SJCRH30 (cell line): ENCODE measurements at regions not wholly inside any gene's neighbourhood (a gene's known extent, or its start where the extent isn't known, plus 50 kb on each side); places are given as distances from the start of the nearest gene placed in this dataset.

ENCODE experiments used
- DNase-seq, 2 experiments: peaks; one replicate each; pipeline ENCODE4 v3.0.0-alpha.2; 2015 to 2020
- H3K27ac ChIP-seq: fragments of 250-450 bp; sonication (Bioruptor Pico); 2 replicates; pipeline ENCODE4 v1.5.1; 2020; ENCODE audit warnings: mild to moderate bottlenecking, moderate library complexity
- H3K27me3 ChIP-seq: fragments of 250-450 bp; sonication (Bioruptor Pico); 2 replicates; pipeline ENCODE4 v1.5.1; 2020; ENCODE audit warnings: mild to moderate bottlenecking, moderate library complexity
- H3K36me3 ChIP-seq: fragments of 250-450 bp; sonication (Bioruptor Pico); 2 replicates; pipeline ENCODE4 v1.5.1; 2020; ENCODE audit warnings: mild to moderate bottlenecking, moderate library complexity
- H3K4me1 ChIP-seq: fragments of 250-450 bp; sonication (Bioruptor Pico); 2 replicates; pipeline ENCODE4 v1.5.1; 2020; ENCODE audit warnings: mild to moderate bottlenecking, moderate library complexity
- H3K4me3 ChIP-seq: fragments of 250-450 bp; sonication (Bioruptor Pico); 2 replicates; pipeline ENCODE4 v1.5.1; 2020; ENCODE audit warnings: mild to moderate bottlenecking, moderate library complexity
- H3K9me3 ChIP-seq: fragments of 250-450 bp; sonication (Bioruptor Pico); replicated peaks from 2 replicates; pipeline ENCODE4 v1.5.1; 2020; ENCODE audit warnings: mild to moderate bottlenecking, moderate library complexity

DNA sequence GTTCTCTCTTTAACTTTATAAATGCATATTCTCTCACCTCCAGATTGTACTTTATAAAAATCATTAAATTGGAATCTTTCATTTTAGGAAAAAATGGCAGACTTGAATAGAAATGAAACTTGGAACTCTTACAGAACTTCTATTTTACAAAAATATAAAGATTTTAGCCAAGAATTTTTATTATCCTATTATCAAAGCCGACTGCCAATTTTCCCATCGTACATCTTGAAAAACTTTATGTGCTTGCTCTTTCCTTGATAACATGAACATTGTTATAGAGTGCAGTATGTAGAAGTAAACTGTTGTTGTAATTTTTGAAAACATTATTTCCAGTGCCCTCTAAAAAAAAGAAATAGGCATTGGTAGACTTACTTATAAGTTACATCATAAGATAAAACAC, 475.7 kb upstream of the REG3G start:
- no peak overlapping the region for H3K4me3 ChIP-seq
- no peaks in the 10 kb centered on the region for H3K36me3 ChIP-seq
- no peak for DNase-seq
- H3K27ac ChIP-seq: no peak overlapping the region
- H3K4me1 ChIP-seq: no peaks in the 10 kb centered on the region
- no peaks in the 10 kb centered on the region for H3K27me3 ChIP-seq
- no peaks in the 10 kb centered on the region for H3K9me3 ChIP-seq

DNA sequence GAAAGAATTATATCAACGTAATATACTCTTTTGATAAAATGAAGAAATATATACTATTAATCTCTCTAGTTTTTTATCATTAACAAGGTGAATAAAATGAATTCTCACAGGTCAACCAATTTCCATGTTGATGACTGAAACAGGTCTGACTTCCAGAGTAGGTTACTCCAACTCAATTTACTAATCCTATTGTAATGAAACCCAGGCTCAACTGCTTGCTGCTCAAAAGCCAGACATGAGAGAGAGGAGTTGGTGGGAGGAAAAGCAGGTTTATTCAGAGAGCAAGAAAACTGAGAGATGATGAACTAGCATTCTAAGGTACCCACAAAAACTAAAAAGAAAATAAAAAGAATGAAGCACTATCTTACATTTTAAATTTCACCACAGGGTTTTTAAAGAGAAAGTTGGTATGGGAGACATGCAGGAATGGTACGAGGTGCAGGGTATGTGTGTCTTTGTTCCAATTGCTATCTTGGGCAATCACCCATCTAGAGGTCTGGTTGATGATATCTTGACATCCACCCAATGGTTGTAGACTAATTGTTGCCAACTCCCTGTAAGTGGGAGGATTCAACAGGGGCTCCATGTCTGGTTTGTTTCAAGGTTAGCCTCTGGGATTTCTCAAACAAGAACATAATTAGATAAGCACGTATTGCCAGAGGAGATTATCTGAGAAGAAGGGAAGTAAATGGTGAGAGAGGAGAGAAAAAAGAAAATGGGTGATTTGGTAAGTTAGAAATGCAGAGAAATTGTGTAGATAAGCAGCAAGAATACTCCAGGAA, 471.4 kb upstream of the REG3G start:
- Histone ChIP-seq H3K9me3 (no peaks in the 10 kb centered on the region), H3K27ac (no peak overlapping the region), H3K4me1 (no peaks in the 10 kb centered on the region), H3K36me3 (no peaks in the 10 kb centered on the region), H3K4me3 (no peak overlapping the region), H3K27me3 (no peaks in the 10 kb centered on the region)
- no peak for DNase-seq

DNA sequence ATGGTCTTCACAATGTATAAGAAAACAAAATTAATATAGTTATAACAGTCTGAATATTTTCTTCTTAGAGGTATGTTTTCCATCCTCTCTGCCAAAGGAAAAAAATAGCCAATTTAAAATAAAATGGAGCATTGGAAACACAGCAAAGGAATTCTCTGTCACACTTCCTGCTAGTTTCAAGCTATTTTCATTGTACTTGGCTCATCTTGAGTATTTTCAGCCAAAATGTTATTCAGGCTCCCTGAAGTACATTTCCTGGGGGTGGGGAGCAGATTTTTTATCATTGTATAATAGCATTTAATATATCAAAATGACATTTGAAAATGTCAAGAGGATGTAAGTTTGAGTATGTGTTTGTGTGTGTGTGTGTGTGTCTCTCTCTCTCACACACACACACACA, 463.6 kb upstream of the REG3G start:
- no peak overlapping the region for H3K27ac ChIP-seq
- H3K4me3 ChIP-seq: no peak overlapping the region
- H3K4me1 ChIP-seq: no peaks in the 10 kb centered on the region
- no peaks in the 10 kb centered on the region for H3K9me3 ChIP-seq
- H3K36me3 ChIP-seq: no peaks in the 10 kb centered on the region
- DNase-seq: no peak
- no peaks in the 10 kb centered on the region for H3K27me3 ChIP-seq

DNA sequence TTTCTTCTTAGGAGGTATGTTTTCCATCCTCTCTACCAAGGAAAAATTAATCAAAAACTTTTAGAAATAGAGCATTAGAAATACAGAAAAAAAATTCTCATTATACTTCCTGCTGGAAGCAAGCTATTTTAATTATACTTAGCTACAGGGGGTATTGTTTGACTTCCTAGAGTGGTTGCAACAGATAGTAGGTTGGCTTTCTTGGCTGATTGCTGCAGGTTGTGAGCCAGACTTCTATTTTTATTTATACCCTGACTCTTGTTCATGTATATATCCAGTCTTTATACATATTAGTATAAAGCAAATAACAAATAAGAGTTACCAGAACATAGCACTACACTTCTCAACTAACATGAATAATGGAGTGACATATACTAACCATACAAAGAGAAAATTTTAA, 460.8 kb upstream of the REG3G start:
- no peaks in the 10 kb centered on the region for H3K36me3 ChIP-seq
- DNase-seq: no peak

DNA sequence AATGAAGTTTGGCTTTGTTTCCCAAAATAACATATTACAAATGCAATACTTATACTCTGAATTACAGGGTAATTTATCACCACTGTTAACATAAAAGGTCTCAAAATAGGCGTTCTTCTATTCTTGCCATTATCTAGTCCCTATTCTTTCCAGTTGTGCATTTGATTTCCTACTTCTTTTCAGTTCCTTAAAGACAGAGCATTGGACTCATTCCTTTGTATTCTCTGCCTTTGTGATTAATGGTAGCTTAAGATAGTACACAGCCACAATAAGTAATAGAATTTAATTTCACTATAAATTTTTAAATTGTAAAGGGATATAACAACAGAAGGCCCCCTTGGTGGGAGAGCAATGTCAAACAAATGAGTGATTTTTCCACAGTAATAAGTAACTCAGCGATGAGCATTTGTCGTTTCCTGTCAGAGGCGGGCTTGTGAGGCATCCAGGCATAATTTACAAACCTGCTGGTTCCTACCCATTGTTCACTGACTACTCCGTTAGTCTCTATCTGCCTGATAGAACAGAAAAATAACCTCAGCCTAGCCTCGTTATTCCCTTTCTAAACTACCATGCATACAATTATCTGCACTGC, 456.6 kb upstream of the REG3G start:
- Histone ChIP-seq H3K9me3 (no peaks in the 10 kb centered on the region), H3K27me3 (no peaks in the 10 kb centered on the region), H3K4me3 (no peak overlapping the region), H3K36me3 (no peaks in the 10 kb centered on the region), H3K27ac (no peak overlapping the region), H3K4me1 (no peaks in the 10 kb centered on the region)
- no peak for DNase-seq

More for the DNA sequence above, 460.8 kb upstream of the REG3G start:
- Histone ChIP-seq H3K9me3 (no peaks in the 10 kb centered on the region), H3K27me3 (no peaks in the 10 kb centered on the region), H3K27ac (no peak overlapping the region), H3K4me1 (no peaks in the 10 kb centered on the region), H3K4me3 (no peak overlapping the region)

DNA sequence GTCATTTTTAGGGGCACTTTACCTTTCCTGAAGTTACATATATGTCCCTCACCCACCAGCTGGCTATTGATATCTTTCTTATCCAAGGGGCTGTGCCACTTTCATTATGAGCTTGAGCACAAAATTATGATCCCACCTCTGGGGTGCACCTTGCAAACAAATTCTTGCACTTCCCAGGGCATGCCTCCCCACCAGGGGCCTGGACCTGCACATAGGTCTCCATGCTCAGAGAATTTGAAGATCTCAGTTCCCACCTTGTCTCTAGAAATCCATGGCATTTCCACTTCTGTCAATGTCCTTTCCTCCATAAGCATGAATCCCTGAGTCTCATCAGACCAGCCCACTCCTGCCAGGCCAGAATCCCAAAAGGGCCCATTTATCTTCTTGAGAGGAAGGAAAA, 449.1 kb upstream of the REG3G start:
- H3K9me3 ChIP-seq: no peaks in the 10 kb centered on the region
- no peak overlapping the region for H3K27ac ChIP-seq
- no peaks in the 10 kb centered on the region for H3K4me1 ChIP-seq
- H3K36me3 ChIP-seq: no peaks in the 10 kb centered on the region
- H3K27me3 ChIP-seq: no peaks in the 10 kb centered on the region
- no peak overlapping the region for H3K4me3 ChIP-seq
- DNase-seq: no peak

DNA sequence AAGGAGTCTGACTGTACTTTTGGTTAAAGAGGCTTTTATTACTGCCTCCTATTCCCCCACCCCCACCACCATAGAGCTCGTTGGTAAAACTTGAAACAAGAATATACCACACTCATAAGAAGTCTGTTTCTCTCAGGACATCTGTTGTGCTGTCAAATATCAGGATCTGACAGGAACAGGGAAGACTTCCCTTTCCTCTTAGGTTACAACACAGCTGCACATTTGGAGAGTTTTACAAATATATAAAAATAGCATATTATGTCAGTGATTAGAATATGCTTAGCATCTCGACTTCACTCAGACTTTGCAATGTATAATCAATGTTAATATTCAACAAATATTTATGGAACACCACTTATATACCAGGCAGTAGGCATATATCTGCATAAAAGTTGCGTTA, 439.6 kb upstream of the REG3G start:
- no peaks in the 10 kb centered on the region for H3K27me3 ChIP-seq
- no peak overlapping the region for H3K27ac ChIP-seq
- no peak for DNase-seq
- H3K4me1 ChIP-seq: no peaks in the 10 kb centered on the region
- H3K9me3 ChIP-seq: no peaks in the 10 kb centered on the region
- H3K36me3 ChIP-seq: no peaks in the 10 kb centered on the region
- H3K4me3 ChIP-seq: no peak overlapping the region

DNA sequence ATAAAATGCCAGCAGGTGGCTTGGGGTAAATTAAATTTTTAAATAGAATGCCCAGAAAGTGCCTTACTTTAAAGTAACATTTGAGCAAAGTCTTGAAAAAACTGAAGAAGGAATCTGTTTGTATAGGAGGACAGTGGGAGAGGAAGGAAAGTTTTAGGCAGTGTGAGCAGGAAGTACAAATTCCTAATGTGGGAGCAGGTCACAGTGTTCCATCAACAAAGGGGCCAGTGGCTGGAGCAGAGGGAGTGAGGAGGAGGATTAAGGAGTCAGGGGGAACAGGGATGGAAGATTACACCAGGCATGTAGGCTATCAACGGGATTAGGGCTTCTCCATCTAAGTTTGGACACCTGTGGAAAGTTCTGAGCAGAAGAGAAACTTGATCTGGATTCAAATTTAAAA, 439.2 kb upstream of the REG3G start:
- Histone ChIP-seq H3K9me3 (no peaks in the 10 kb centered on the region), H3K4me3 (no peak overlapping the region), H3K27me3 (no peaks in the 10 kb centered on the region), H3K36me3 (no peaks in the 10 kb centered on the region), H3K27ac (no peak overlapping the region), H3K4me1 (no peaks in the 10 kb centered on the region)
- no peak for DNase-seq

DNA sequence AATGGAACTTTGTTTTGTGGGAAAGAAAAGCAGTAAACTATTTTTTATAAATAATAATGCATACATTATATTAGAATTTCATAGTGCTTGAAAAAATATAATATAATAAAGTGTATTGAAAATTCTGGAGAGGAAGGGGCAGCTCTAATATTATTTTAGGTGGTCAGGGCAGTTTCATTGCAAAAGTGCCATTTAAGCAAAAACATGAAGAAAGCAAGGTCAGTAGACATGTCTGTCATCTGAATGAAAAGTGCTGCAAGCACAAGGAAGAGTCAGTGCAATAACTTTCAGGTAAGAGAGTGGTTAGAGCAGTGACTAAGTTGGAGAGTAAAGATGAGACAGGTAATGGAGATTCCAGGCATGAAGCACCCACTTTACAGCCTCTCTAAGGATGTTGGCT, 435.6 kb upstream of the REG3G start:
- no peak overlapping the region for H3K27ac ChIP-seq
- no peaks in the 10 kb centered on the region for H3K4me1 ChIP-seq
- DNase-seq: no peak

DNA sequence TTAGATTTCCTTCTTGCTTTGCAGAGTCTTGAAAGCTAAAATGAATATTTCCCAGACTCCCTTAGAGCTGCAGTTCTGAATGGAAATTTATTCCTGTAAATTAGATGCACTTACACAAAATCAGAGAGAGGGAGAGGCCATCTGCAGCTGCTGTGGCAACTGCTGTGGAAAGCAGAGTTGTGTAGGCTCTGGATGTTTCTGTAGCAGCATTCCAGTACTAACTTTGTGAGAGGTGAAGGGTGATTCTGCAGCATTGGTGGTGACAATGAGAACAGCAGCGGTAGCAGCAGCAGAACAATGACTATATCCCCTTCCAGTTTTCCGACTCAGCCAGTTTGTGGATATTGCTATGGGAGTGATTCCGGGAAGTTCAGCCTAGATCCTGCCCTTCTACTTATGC, 433.0 kb upstream of the REG3G start:
- Histone ChIP-seq H3K9me3 (no peaks in the 10 kb centered on the region), H3K27me3 (no peaks in the 10 kb centered on the region; the same call in 1 of the 2 replicates), H3K27ac (no peak overlapping the region), H3K4me1 (no peaks in the 10 kb centered on the region), H3K36me3 (no peaks in the 10 kb centered on the region), H3K4me3 (no peak overlapping the region)
- no peak for DNase-seq

More for the DNA sequence above, 435.6 kb upstream of the REG3G start:
- no peaks in the 10 kb centered on the region for H3K36me3 ChIP-seq
- no peaks in the 10 kb centered on the region; the same call in 1 of the 2 replicates for H3K27me3 ChIP-seq
- no peak overlapping the region for H3K4me3 ChIP-seq
- H3K9me3 ChIP-seq: no peaks in the 10 kb centered on the region

DNA sequence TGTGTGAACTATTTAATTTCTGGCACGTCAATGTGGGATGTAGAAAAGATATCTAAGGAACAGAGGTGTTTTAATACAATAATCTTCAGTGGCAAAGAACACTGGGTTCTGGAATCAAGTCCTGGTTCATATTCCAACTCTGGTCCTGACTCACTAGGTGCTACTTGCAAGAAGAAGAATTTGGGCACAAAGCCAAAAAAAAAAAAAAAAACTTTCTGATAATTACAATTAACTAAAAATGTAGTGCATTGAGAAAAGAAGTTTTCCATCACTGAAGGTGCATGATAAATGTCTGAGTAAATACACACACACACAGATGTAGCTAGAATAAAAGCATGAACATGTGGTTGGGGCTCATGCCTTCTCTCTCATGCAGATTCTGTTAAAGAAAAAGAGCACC, 424.4 kb upstream of the REG3G start:
- Histone ChIP-seq H3K36me3 (no peaks in the 10 kb centered on the region), H3K4me3 (no peak overlapping the region)

DNA sequence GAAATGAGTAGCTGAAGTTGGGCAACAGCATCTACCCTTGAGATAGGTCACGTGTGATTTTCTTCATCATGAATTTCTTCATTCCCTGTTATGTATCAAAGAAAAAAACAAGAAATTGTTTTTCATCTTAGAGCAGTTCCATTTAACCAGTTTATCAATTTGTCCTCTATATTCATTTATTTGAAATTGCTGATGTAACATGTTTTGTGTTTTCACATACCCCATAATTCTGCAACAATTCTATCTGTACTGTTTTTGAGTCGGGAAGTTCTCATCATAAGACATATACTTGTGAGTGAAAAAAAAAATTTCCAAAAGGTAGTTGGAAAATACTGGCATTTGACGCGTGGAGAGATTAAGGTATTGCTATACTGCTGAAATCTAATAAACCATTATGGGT, 422.6 kb upstream of the REG3G start:
- H3K9me3 ChIP-seq: no peaks in the 10 kb centered on the region
- no peaks in the 10 kb centered on the region for H3K36me3 ChIP-seq

More for the DNA sequence above, 424.4 kb upstream of the REG3G start:
- no peaks in the 10 kb centered on the region for H3K9me3 ChIP-seq
- no peak overlapping the region for H3K27ac ChIP-seq
- H3K27me3 ChIP-seq: no peaks in the 10 kb centered on the region
- no peaks in the 10 kb centered on the region for H3K4me1 ChIP-seq
- DNase-seq: no peak

DNA sequence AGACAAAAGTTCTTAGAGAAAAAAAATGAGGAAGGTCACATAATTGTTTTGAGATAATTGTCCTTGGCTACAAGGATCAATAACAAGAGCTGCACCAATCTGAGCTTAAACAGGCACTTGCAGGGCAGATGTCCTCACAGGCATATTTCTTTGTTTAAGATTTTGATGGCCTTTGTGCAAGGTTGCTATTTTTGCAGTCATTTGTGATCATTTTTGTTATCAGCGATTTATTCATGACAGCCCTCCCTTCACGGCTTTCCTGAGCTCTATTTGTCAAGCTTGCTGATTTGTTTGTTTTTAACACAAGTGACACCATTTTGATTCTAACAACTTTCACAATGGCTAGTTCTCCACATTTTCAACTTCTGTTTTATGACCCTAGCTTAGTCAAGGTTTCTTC, 418.6 kb upstream of the REG3G start:
- no peak for DNase-seq
- Histone ChIP-seq H3K27ac (no peak overlapping the region), H3K4me3 (no peak overlapping the region), H3K4me1 (no peaks in the 10 kb centered on the region), H3K27me3 (peaks cover 4% of the 10 kb centered on the region; the same call in 1 of the 2 replicates), H3K9me3 (no peaks in the 10 kb centered on the region), H3K36me3 (no peaks in the 10 kb centered on the region)

More for the DNA sequence above, 422.6 kb upstream of the REG3G start:
- Histone ChIP-seq H3K4me3 (no peak overlapping the region), H3K27me3 (peaks cover 4% of the 10 kb centered on the region; the same call in 1 of the 2 replicates), H3K27ac (no peak overlapping the region), H3K4me1 (no peaks in the 10 kb centered on the region)
- no peak for DNase-seq

DNA sequence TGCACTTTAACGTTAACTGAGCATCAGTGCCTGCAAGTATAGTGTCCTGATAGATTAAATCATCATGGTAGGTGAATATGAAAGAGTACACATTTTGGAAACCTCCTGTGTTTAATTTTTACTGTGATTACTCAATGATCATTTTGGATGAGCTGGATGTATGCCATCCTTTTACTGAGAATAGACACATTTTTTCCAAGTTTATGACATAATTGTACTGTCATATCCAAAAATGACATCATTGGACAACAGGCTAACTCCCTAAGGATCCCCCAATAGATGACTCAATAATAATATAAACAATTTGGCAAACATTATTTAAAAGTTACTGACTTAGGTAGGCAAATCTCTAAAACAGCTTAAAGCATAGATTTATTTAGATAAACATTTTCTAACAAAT, 410.8 kb upstream of the REG3G start:
- no peak overlapping the region for H3K4me3 ChIP-seq
- no peaks in the 10 kb centered on the region for H3K9me3 ChIP-seq
- no peaks in the 10 kb centered on the region for H3K4me1 ChIP-seq
- H3K36me3 ChIP-seq: no peaks in the 10 kb centered on the region
- no peak for DNase-seq
- no peaks in the 10 kb centered on the region for H3K27me3 ChIP-seq
- H3K27ac ChIP-seq: no peak overlapping the region

DNA sequence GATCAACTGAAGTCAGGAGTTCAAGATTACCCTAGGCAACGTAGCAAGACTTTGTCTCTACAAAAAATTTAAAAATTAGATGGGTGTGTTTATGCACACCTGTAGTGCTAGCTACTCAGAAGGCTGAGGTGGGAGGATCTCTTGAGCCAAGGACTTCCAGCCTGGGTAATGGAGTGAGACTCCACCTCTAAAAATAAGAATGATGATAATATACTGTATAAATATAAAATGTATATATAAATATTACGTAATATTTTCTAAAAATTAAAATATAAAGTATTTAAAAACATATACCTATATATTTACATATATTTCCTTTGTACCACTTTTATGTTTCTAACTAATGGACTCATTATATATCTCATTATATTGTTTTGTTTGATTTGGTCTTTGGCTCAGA, 409.5 kb upstream of the REG3G start:
- H3K36me3 ChIP-seq: no peaks in the 10 kb centered on the region
- no peaks in the 10 kb centered on the region for H3K27me3 ChIP-seq
- H3K4me1 ChIP-seq: no peaks in the 10 kb centered on the region
- H3K4me3 ChIP-seq: no peak overlapping the region
- no peak for DNase-seq
- H3K27ac ChIP-seq: no peak overlapping the region
- H3K9me3 ChIP-seq: no peaks in the 10 kb centered on the region

DNA sequence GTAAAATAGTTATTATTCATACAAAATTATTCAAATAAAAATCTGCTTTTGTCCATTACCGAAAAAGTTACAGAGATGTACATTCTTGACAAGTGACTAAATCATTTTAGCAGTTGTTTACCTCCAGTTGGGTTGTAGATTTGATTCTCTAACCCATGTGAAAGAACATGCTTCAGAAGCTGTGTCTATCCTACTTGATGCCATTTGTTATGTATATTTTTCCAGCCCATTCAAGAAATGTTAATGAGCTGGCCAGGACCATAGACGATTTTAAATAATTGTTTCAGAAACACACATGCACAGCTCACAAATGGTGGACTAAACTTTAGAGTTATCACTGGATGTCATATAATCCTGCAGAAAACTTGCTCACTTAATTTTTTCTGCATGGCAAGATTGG, 391.1 kb upstream of the REG3G start:
- no peaks in the 10 kb centered on the region for H3K9me3 ChIP-seq
- no peaks in the 10 kb centered on the region; the same call in 1 of the 2 replicates for H3K36me3 ChIP-seq
- DNase-seq: no peak
- H3K4me3 ChIP-seq: no peak overlapping the region
- H3K27ac ChIP-seq: no peak overlapping the region
- no peaks in the 10 kb centered on the region for H3K27me3 ChIP-seq
- no peaks in the 10 kb centered on the region for H3K4me1 ChIP-seq
